Type B pancreatic cell (in vitro differentiated cells): ENCODE measurements at regions not wholly inside any gene's neighbourhood (a gene's known extent, or its start where the extent isn't known, plus 50 kb on each side); places are given as distances from the start of the nearest gene placed in this dataset.

Experiments used
- DNase-seq: peaks from one replicate; pipeline ENCODE4 v3.0.0; 2021; ENCODE audit warnings: mixed read lengths; ENCODE audit not compliant: unreplicated experiment; ENCODE audit errors: extremely low spot score
- H3K27ac Mint-ChIP-seq: 2 replicates; pipeline ENCODE4 v1.8.0; 2021; ENCODE audit warnings: mild to moderate bottlenecking, mixed read lengths
- H3K27me3 Mint-ChIP-seq: 2 replicates; pipeline ENCODE4 v1.8.0; 2021; ENCODE audit warnings: mixed read lengths
- H3K36me3 Mint-ChIP-seq: 2 replicates; pipeline ENCODE4 v1.8.0; 2021; ENCODE audit warnings: mixed read lengths
- H3K4me1 Mint-ChIP-seq: one replicate; pipeline ENCODE4 v1.8.0; 2021; ENCODE audit warnings: mixed read lengths; ENCODE audit not compliant: unreplicated experiment
- H3K4me3 Mint-ChIP-seq: 2 replicates; pipeline ENCODE4 v1.8.0; 2021; ENCODE audit warnings: mild to moderate bottlenecking, mixed read lengths
- H3K9me3 Mint-ChIP-seq: 2 replicates; pipeline ENCODE4 v1.8.0; 2021; ENCODE audit warnings: mixed read lengths
- TF ChIP-seq, protein P1 (sequence below): fragments of 200-600 bp; sonication (generic); conservative IDR thresholded peaks from 2 replicates; pipeline ENCODE4 v1.5.0; 2021; ENCODE audit warnings: antibody characterized with exemption, mild to moderate bottlenecking

DNA sequence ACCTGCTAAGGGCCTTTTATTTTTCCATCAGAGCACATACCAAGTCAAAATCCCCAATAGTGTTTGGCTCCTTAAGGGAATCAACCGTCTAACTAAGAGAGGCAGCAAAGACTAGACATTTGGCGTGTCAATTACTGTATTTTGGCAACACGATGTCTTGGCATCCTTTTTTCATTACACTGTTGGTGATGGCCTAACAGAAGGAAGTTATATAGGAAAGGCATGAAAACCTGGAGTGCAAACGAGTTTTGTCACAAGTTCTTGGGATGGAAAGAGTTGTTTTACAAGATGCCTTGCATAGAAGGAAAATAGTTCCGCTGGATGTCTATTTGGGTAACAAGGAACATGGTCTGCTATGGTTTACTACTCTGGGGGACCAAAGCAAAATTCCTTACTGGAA lies 119.2 kb upstream of the TTC29 start:
- H3K4me1 Mint-ChIP-seq = peaks cover 16% of the 10 kb centered on the region
- H3K27me3 Mint-ChIP-seq = no peaks in the 10 kb centered on the region
- no peaks in the 10 kb centered on the region for H3K36me3 Mint-ChIP-seq
- H3K27ac Mint-ChIP-seq = no peak overlapping the region
- H3K4me3 Mint-ChIP-seq = no peak overlapping the region
- no peaks in the 10 kb centered on the region for H3K9me3 Mint-ChIP-seq
- TF ChIP-seq, protein P1, sequence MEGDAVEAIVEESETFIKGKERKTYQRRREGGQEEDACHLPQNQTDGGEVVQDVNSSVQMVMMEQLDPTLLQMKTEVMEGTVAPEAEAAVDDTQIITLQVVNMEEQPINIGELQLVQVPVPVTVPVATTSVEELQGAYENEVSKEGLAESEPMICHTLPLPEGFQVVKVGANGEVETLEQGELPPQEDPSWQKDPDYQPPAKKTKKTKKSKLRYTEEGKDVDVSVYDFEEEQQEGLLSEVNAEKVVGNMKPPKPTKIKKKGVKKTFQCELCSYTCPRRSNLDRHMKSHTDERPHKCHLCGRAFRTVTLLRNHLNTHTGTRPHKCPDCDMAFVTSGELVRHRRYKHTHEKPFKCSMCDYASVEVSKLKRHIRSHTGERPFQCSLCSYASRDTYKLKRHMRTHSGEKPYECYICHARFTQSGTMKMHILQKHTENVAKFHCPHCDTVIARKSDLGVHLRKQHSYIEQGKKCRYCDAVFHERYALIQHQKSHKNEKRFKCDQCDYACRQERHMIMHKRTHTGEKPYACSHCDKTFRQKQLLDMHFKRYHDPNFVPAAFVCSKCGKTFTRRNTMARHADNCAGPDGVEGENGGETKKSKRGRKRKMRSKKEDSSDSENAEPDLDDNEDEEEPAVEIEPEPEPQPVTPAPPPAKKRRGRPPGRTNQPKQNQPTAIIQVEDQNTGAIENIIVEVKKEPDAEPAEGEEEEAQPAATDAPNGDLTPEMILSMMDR = no peak
- no peak for DNase-seq

DNA sequence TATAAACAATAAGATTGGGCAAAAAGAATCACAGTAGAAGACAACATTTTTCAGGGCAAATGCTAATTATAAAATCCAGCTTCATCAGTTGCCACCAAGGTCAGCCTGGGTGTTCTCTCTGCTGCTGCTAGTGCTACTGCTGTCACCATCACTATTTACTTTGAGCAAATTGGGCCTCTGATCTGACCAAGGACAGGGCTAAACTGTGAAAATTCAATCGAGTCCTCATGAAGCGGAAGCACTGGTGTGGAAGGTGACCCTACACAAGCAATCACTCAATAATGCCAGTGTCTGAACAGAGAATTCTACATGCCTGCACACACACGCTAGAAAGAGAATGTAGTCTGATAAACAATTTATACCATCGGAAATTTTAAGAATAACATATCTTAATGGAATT lies 122.9 kb upstream of the TTC29 start:
- Mint-ChIP-seq H3K27ac (no peak overlapping the region), H3K4me1 (no peaks in the 10 kb centered on the region), H3K4me3 (no peak overlapping the region), H3K27me3 (no peaks in the 10 kb centered on the region), H3K36me3 (no peaks in the 10 kb centered on the region), H3K9me3 (peaks cover 3% of the 10 kb centered on the region)
- TF ChIP-seq, protein P1 = no peak
- DNase-seq = no peak

DNA sequence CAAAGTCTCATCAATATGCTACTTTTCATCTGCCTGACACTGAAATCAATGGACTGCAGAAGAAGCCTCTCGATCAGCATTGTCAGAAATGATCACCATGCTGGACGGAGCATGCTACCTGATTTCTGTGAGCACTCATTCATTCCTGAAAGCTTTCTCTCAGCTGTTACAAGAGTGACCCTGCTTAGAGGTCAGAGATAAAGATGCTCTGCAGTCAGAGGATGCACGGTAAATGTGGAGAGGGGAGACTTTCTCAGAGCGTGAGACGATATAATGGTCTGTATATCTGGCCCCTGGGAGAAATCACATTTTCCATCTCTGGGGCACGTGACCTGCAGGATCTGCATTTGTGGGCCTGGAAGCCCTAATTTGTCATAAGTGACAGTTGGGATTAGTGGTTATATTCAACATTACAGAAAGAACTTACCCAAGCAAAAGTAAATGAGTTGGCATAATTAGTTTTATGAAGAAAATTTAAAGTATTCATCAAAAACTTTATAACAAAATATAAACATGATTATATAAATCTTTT lies 125.6 kb upstream of the TTC29 start:
- no peaks in the 10 kb centered on the region for H3K27me3 Mint-ChIP-seq
- no peaks in the 10 kb centered on the region for H3K36me3 Mint-ChIP-seq
- no peaks in the 10 kb centered on the region for H3K4me1 Mint-ChIP-seq
- TF ChIP-seq, protein P1 = no peak
- H3K27ac Mint-ChIP-seq = no peak overlapping the region
- H3K4me3 Mint-ChIP-seq = no peak overlapping the region
- DNase-seq = no peak
- peaks cover 3% of the 10 kb centered on the region for H3K9me3 Mint-ChIP-seq

DNA sequence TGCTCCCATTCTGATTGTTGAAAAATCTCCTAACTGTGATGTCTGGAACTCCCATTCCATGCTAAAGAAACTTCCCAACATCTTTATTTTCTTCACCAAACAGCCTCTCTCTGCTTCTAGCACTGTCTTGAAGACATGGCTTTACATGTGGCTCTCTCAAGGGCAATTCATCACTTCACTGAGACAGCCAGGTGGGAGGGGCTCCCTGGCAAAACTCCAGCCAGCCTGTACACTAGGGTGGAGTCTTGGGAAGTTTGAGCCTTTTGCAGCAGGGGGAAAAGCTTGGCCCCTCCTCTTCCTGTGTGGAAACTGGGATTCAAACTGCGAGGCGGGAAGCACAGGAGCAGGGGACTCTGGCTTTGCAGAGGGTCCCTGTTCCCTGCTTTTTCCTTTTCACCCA lies 130.5 kb upstream of the TTC29 start:
- Mint-ChIP-seq H3K27me3 (peaks cover 3% of the 10 kb centered on the region), H3K4me1 (peaks cover 7% of the 10 kb centered on the region), H3K36me3 (no peaks in the 10 kb centered on the region), H3K4me3 (no peak overlapping the region), H3K9me3 (peaks cover 9% of the 10 kb centered on the region), H3K27ac (no peak overlapping the region)
- TF ChIP-seq, protein P1 = no peak
- DNase-seq = no peak

DNA sequence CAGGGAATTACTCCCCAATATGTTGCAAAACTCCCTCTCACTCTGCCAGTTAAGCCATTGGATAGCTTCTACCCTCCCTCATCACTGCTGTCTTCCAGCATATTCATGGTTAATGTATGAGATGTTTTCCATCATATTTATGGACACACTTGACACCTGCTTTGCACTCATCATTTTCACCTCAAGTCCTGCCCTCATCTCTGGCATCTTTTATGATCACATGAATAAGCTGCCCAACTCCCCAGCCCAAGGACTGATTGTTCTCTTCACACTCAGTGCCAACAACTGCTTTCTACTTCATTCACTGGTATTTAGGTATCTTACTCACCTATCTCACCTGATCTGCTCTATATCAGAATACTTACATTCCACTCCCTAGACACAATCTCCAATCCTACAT lies 131.1 kb upstream of the TTC29 start:
- Mint-ChIP-seq H3K9me3 (peaks cover 9% of the 10 kb centered on the region), H3K27ac (no peak overlapping the region), H3K36me3 (no peaks in the 10 kb centered on the region), H3K4me1 (peaks cover 7% of the 10 kb centered on the region), H3K4me3 (no peak overlapping the region), H3K27me3 (peaks cover 3% of the 10 kb centered on the region)
- TF ChIP-seq, protein P1 = no peak
- no peak for DNase-seq

DNA sequence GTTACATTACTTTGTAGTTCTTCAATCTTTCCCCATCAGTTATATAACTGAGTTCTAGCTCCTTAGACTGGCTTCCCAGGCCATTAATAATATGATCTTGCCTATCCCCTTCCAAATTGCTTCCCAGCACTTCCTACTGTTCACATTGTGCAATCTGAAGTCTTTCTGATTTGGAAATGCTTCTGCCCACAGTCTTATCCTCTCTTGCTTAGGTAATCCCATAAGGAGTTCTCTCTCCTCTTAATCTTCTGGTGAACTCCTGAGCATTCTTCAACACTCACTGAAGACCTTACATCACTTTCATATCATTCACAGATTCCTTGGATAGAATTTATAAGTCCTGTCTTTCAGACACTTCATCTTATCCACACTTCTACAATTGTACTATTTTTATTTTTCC lies 132.7 kb upstream of the TTC29 start:
- peaks cover 6% of the 10 kb centered on the region for H3K9me3 Mint-ChIP-seq
- peaks cover 7% of the 10 kb centered on the region for H3K4me1 Mint-ChIP-seq
- TF ChIP-seq, protein P1 = no peak
- peaks cover 3% of the 10 kb centered on the region for H3K27me3 Mint-ChIP-seq
- H3K4me3 Mint-ChIP-seq = no peak overlapping the region
- no peak overlapping the region for H3K27ac Mint-ChIP-seq
- no peak for DNase-seq
- no peaks in the 10 kb centered on the region for H3K36me3 Mint-ChIP-seq
